22Rv1 (cell line): ENCODE measurements at regions not wholly inside any gene's neighbourhood (a gene's known extent, or its start where the extent isn't known, plus 50 kb on each side); places are given as distances from the start of the nearest gene placed in this dataset.

Experiments used
- CTCF ChIP-seq: fragments of 450-650 bp; IDR thresholded peaks from 2 replicates; pipeline ENCODE4 v1.5.1; 2017; ENCODE audit warnings: mild to moderate bottlenecking
- ZFX ChIP-seq: fragments of 450-650 bp; IDR thresholded peaks from 2 replicates; pipeline ENCODE4 v1.6.1; 2017; ENCODE audit warnings: antibody characterized with exemption, borderline replicate concordance

- no peak for TF ChIP-seq CTCF
- no peak for TF ChIP-seq ZFX
These were observed 275.6 kb upstream of the ID2 start for GRCh38 chr2:8406271-8406670.
